SK-N-SH treated with all-trans-retinoic acid at 6 μM for 48 hours (cell line): ENCODE measurements at regions not wholly inside any gene's neighbourhood (a gene's known extent, or its start where the extent isn't known, plus 50 kb on each side); places are given as distances from the start of the nearest gene placed in this dataset.

Source experiments
- ESRRG ChIP-seq: fragments of 250-450 bp; sonication (Bioruptor Pico); IDR thresholded peaks from 2 replicates; pipeline ENCODE4 v1.6.1; 2021; ENCODE audit warnings: mild to moderate bottlenecking
- GLIS3 ChIP-seq: fragments of 250-450 bp; sonication (Bioruptor Pico); IDR thresholded peaks from 2 replicates; pipeline ENCODE4 v1.5.0; 2020; ENCODE audit warnings: mild to moderate bottlenecking, moderate library complexity
- ISL1 ChIP-seq: fragments of 250-450 bp; sonication (Bioruptor Pico); IDR thresholded peaks from 2 replicates; pipeline ENCODE4 v2.1.2; 2022; ENCODE audit warnings: mild to moderate bottlenecking, moderate library complexity
- OSR1 ChIP-seq: fragments of 250-450 bp; sonication (Bioruptor Pico); IDR thresholded peaks from 2 replicates; pipeline ENCODE4 v1.8.0; 2022; ENCODE audit warnings: moderate library complexity, mild to moderate bottlenecking, inconsistent platforms
- PATZ1 ChIP-seq: fragments of 250-450 bp; sonication (Bioruptor Pico); IDR thresholded peaks from 2 replicates; pipeline ENCODE4 v1.8.0; 2020; ENCODE audit warnings: mild to moderate bottlenecking, moderate library complexity, borderline replicate concordance
- RARB ChIP-seq: fragments of 250-450 bp; sonication (Bioruptor Pico); IDR thresholded peaks from 2 replicates; pipeline ENCODE4 v1.8.0; 2021; ENCODE audit warnings: mild to moderate bottlenecking, moderate library complexity
- SNAI2 ChIP-seq: fragments of 250-450 bp; sonication (Bioruptor Pico); IDR thresholded peaks from 2 replicates; pipeline ENCODE4 v1.5.0; 2020; ENCODE audit warnings: mild to moderate bottlenecking, moderate library complexity
- TCF4 ChIP-seq: fragments of 250-450 bp; sonication (Bioruptor Pico); IDR thresholded peaks from 2 replicates; pipeline ENCODE4 v1.8.0; 2021; ENCODE audit warnings: mild to moderate bottlenecking, moderate library complexity, borderline replicate concordance
- ZFP3 ChIP-seq: fragments of 250-450 bp; sonication (Bioruptor Pico); IDR thresholded peaks from 2 replicates; pipeline ENCODE4 v1.5.0; 2020; ENCODE audit warnings: mild to moderate bottlenecking, moderate library complexity
- ZNF565 ChIP-seq: fragments of 450-650 bp; formaldehyde crosslinking; conservative IDR thresholded peaks from 2 replicates; pipeline ENCODE4 v1.5.0; 2020; ENCODE audit warnings: low read depth, mild to moderate bottlenecking, moderate library complexity
- ZNF8 ChIP-seq: fragments of 450-650 bp; formaldehyde crosslinking; IDR thresholded peaks from 2 replicates; pipeline ENCODE4 v1.5.0; 2020; ENCODE audit warnings: mild to moderate bottlenecking, moderate library complexity

GRCh38 chr4:12932203-12932788, 551.8 kb downstream of the RAB28 start:
- TF ChIP-seq GLIS3 (CRISPR knock-in tag) = no peak
- no peak for TF ChIP-seq SNAI2 (CRISPR knock-in tag)
- no peak for TF ChIP-seq ISL1 (CRISPR knock-in tag)
- TF ChIP-seq OSR1 (CRISPR knock-in tag) = no peak
- TF ChIP-seq ZNF565 (CRISPR knock-in tag) = no peak
- no peak for TF ChIP-seq TCF4 (CRISPR knock-in tag)
- TF ChIP-seq ZFP3 = no peak
- no peak for TF ChIP-seq ESRRG (CRISPR knock-in tag)
- no peak for TF ChIP-seq ZNF8 (CRISPR knock-in tag)
- no peak for TF ChIP-seq PATZ1 (CRISPR knock-in tag)
- no peak for TF ChIP-seq RARB (CRISPR knock-in tag)
